Lung (tissue), 11 donors: ENCODE measurements at regions not wholly inside any gene's neighbourhood (a gene's known extent, or its start where the extent isn't known, plus 50 kb on each side); places are given as distances from the start of the nearest gene placed in this dataset.

Experiments
- ATAC-seq: fragments of 200-7000 bp; cut with Tn5 transposase; one replicate; pipeline ENCODE4 v1.9.1; 2020; ENCODE audit warnings: moderate number of reproducible peaks; ENCODE audit not compliant: insufficient read depth, low FRiP score
- DNase-seq, 3 donors: peaks; one replicate each; pipeline ENCODE4 v3.0.0-alpha.2; 2013 to 2017
- H3K27ac ChIP-seq, 2 donors: one replicate each; pipeline ENCODE4 v1.5.1; 2013; ENCODE audit warnings: mild to moderate bottlenecking in 2 of 2, moderate library complexity in 2 of 2, control low read depth in 1 of 2, inconsistent platforms in 1 of 2, low read depth in 1 of 2, low read length in 1 of 2
- H3K27me3 ChIP-seq, 3 donors: one replicate each; pipeline ENCODE4 v1.5.1; 2013; ENCODE audit warnings: low read length in 2 of 3; ENCODE audit not compliant: control insufficient read depth in 3 of 3, insufficient read depth in 3 of 3
- H3K36me3 ChIP-seq, 4 donors: one replicate each; pipeline ENCODE4 v1.5.1; 2013; ENCODE audit warnings: low read length in 4 of 4, mild to moderate bottlenecking in 1 of 4, moderate library complexity in 1 of 4; ENCODE audit not compliant: control insufficient read depth in 4 of 4, insufficient read depth in 4 of 4
- H3K4me1 ChIP-seq, 5 donors: one replicate each; pipeline ENCODE4 v1.5.1; 2013; ENCODE audit warnings: low read length in 5 of 5, mild to moderate bottlenecking in 2 of 5, moderate library complexity in 1 of 5; ENCODE audit not compliant: control insufficient read depth in 5 of 5, insufficient read depth in 5 of 5
- H3K4me3 ChIP-seq: one replicate; pipeline ENCODE4 v1.5.1; 2013; ENCODE audit warnings: mild to moderate bottlenecking, control low read depth, moderate library complexity
- H3K9ac ChIP-seq, 2 donors: one replicate each; pipeline ENCODE4 v1.5.1; 2013; ENCODE audit warnings: low read length in 2 of 2, control low read depth in 1 of 2; ENCODE audit not compliant: insufficient read depth in 1 of 2
- H3K9me3 ChIP-seq, 4 donors: one replicate each; pipeline ENCODE4 v1.5.1; 2013; ENCODE audit warnings: low read length in 3 of 4, mild to moderate bottlenecking in 1 of 4, moderate library complexity in 1 of 4; ENCODE audit not compliant: control insufficient read depth in 4 of 4, insufficient read depth in 3 of 4
- CTCF ChIP-seq: IDR thresholded peaks from 2 replicates; pipeline ENCODE4 v1.5.1; 2012; ENCODE audit warnings: mild to moderate bottlenecking; ENCODE audit errors: control extremely low read depth, extremely low read depth
- whole genome bisulfite sequencing, 2 donors: extraction: QIAGEN DNeasy Blood & Tissue Kit; methylation state at CpG; one replicate each; pipeline ENCODE4 v1.1.7; 2013; 5-methylcytosine and 5-hydroxymethylcytosine counted together
- donor health status: control.
- donor health status: control.
- donor health status: Bipolar disorder and iron deficiency.
- donor health status: healthy.
- donor health status: DM: yes; HTN: yes; CAD: no.

DNA sequence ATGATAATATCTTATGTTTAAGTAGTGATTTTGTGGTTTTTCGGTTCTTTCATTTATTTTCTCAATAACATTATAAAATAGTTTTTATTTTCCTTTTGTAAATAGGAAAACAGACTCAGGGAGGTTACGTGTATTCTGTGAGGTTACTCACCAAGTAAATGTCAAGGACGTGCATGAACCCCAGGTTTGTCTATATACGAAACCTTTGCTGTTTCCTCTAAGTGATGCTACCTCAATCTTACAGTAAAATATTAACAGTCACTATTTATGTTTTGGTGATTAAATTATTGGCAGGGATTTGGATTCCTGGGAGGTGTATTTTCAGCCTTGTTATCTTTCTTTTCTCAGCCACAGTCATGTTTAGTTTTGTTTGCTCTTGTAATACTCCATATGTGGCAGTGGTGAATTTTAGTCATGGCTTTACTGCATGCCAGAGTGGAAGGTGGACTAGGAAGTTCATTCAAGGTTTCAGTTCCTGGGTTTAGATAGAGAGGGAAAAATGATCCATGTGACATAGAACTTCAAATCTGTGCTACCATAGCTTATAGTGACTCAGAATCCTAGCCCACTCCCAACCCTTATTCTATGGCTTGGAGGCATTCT is 139.9 kb downstream of the ARL4A start:
- H3K9me3 ChIP-seq = no peaks in the 10 kb centered on the region
- no peak for TF ChIP-seq CTCF
- H3K4me1 ChIP-seq = no peaks in the 10 kb centered on the region
- WGBS, 2 donors = 87 to 90% methylated on average over 4 of the region's 4 CpGs
- no peaks in the 10 kb centered on the region for H3K27me3 ChIP-seq
- DNase-seq = no peak
- peak overlapping the region in 1 of 2 donors; percentile 72 for H3K27ac ChIP-seq
- no peaks in the 10 kb centered on the region for H3K36me3 ChIP-seq
- H3K4me3 ChIP-seq = no peak overlapping the region
- H3K9ac ChIP-seq = no peak overlapping the region
- no peak for ATAC-seq

GRCh38 chr7:12827920-12828319 is 140.5 kb downstream of the ARL4A start:
- H3K36me3 ChIP-seq = no peaks in the 10 kb centered on the region
- H3K4me3 ChIP-seq = no peak overlapping the region
- peak overlapping the region in 1 of 2 donors; percentile 72 for H3K27ac ChIP-seq
- no peaks in the 10 kb centered on the region for H3K27me3 ChIP-seq
- 70 to 80% methylated on average over 3 of the region's 3 CpGs for WGBS, 2 donors
- no peak overlapping the region for H3K9ac ChIP-seq
- no peaks in the 10 kb centered on the region for H3K9me3 ChIP-seq
- no peak for DNase-seq
- H3K4me1 ChIP-seq = no peaks in the 10 kb centered on the region
- TF ChIP-seq CTCF = no peak
- ATAC-seq = no peak

GRCh38 chr7:12831024-12831423 is 143.6 kb downstream of the ARL4A start:
- WGBS, 2 donors = 87 to 88% methylated on average over 3 of the region's 3 CpGs
- no peak overlapping the region for H3K27ac ChIP-seq
- no peak overlapping the region for H3K4me3 ChIP-seq
- ATAC-seq (no peak), DNase-seq (no peak)
- no peak for TF ChIP-seq CTCF
- peaks cover 0 to 5% (median 2%) of the 10 kb centered on the region in 4 donors for H3K9me3 ChIP-seq
- H3K4me1 ChIP-seq = no peaks in the 10 kb centered on the region
- no peaks in the 10 kb centered on the region for H3K36me3 ChIP-seq
- H3K9ac ChIP-seq = no peak overlapping the region
- no peaks in the 10 kb centered on the region for H3K27me3 ChIP-seq

DNA sequence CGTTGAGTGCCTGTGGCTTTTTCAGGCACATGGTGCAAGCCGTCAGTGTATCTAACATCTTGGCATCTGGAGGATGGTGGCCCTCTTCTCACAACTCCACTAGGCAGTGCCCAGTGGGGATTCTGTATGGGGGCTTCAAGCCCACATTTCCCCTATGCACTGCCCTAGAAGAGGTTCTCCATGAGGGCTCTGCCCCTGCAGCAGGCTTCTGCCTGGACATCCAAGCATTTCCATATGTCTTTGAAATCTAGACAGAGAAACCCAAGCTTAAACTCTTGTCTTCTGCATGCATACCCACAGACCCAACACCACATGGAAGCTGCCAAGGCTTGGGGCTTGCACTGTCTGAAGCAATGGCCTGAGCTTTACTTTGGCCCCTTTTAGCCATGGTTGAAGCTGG is 146.4 kb downstream of the ARL4A start:
- Histone ChIP-seq H3K27me3 (no peaks in the 10 kb centered on the region), H3K4me1 (no peaks in the 10 kb centered on the region), H3K9me3 (peaks cover 0 to 5% (median 2%) of the 10 kb centered on the region in 4 donors), H3K4me3 (no peak overlapping the region), H3K27ac (no peak overlapping the region), H3K36me3 (no peaks in the 10 kb centered on the region), H3K9ac (no peak overlapping the region)
- DNase-seq (no peak), ATAC-seq (no peak)
- 93 to 98% methylated on average over 2 of the region's 2 CpGs for WGBS, 2 donors
- TF ChIP-seq CTCF = no peak
